ENCODE measurements at regions not wholly inside any gene's neighbourhood (a gene's known extent, or its start where the extent isn't known, plus 50 kb on each side); places are given as distances from the start of the nearest gene placed in this dataset.

GRCh38 chr18:44134447-44134846, 546.2 kb upstream of the SETBP1 start:
- TF ChIP-seq POLR2A (IDR thresholded peaks at IDR 0.05; ENCODE audit: low read depth, low read length) (no peak), TAF1 (IDR thresholded peaks at IDR 0.05; ENCODE audit: borderline replicate concordance, low read depth, low read length) (no peak), POLR2AphosphoS5 (IDR thresholded peaks at IDR 0.05; ENCODE audit: low read depth, low read length) (no peak)
- DNase-seq (ENCODE audit: insufficient read length), result no peak
- FAIRE-seq, result no peak

- FAIRE-seq (no peak), DNase-seq (ENCODE audit: insufficient read length) (no peak)
- TF ChIP-seq POLR2A (IDR thresholded peaks at IDR 0.05; ENCODE audit: low read depth, low read length) (no peak), TAF1 (IDR thresholded peaks at IDR 0.05; ENCODE audit: borderline replicate concordance, low read depth, low read length) (no peak), POLR2AphosphoS5 (IDR thresholded peaks at IDR 0.05; ENCODE audit: low read depth, low read length) (no peak)
Observed at GRCh38 chr18:44135741-44136140, 544.9 kb upstream of the SETBP1 start.

- DNase-seq (ENCODE audit: insufficient read length) (no peak), FAIRE-seq (no peak)
- no peak for TF ChIP-seq POLR2A (IDR thresholded peaks at IDR 0.05; ENCODE audit: low read depth, low read length)
- TF ChIP-seq POLR2AphosphoS5 (IDR thresholded peaks at IDR 0.05; ENCODE audit: low read depth, low read length), result no peak
- TF ChIP-seq TAF1 (IDR thresholded peaks at IDR 0.05; ENCODE audit: borderline replicate concordance, low read depth, low read length), result no peak
Observed at GRCh38 chr18:44136326-44136725, 544.4 kb upstream of the SETBP1 start.

GRCh38 chr18:44143072-44143471, 537.6 kb upstream of the SETBP1 start:
- FAIRE-seq (no peak), DNase-seq (ENCODE audit: insufficient read length) (no peak)
- no peak for TF ChIP-seq TAF1 (IDR thresholded peaks at IDR 0.05; ENCODE audit: borderline replicate concordance, low read depth, low read length)
- no peak for TF ChIP-seq POLR2AphosphoS5 (IDR thresholded peaks at IDR 0.05; ENCODE audit: low read depth, low read length)
- no peak for TF ChIP-seq POLR2A (IDR thresholded peaks at IDR 0.05; ENCODE audit: low read depth, low read length)

GRCh38 chr18:44149706-44150105, 531.0 kb upstream of the SETBP1 start:
- no peak for FAIRE-seq
- no peak for TF ChIP-seq POLR2AphosphoS5 (IDR thresholded peaks at IDR 0.05; ENCODE audit: low read depth, low read length)
- DNase-seq (ENCODE audit: insufficient read length), result no peak

- no peak for FAIRE-seq
- no peak for DNase-seq (ENCODE audit: insufficient read length)
- no peak for TF ChIP-seq POLR2AphosphoS5 (IDR thresholded peaks at IDR 0.05; ENCODE audit: low read depth, low read length)
- no peak for TF ChIP-seq POLR2A (IDR thresholded peaks at IDR 0.05; ENCODE audit: low read depth, low read length)
- TF ChIP-seq TAF1 (IDR thresholded peaks at IDR 0.05; ENCODE audit: borderline replicate concordance, low read depth, low read length), result no peak
Observed at GRCh38 chr18:44153981-44154380, 526.7 kb upstream of the SETBP1 start.

GRCh38 chr18:44156126-44156525, 524.6 kb upstream of the SETBP1 start:
- FAIRE-seq (no peak), DNase-seq (ENCODE audit: insufficient read length) (no peak)
- TF ChIP-seq POLR2A (IDR thresholded peaks at IDR 0.05; ENCODE audit: low read depth, low read length), result no peak
- no peak for TF ChIP-seq POLR2AphosphoS5 (IDR thresholded peaks at IDR 0.05; ENCODE audit: low read depth, low read length)
- TF ChIP-seq TAF1 (IDR thresholded peaks at IDR 0.05; ENCODE audit: borderline replicate concordance, low read depth, low read length), result no peak

GRCh38 chr18:44156776-44157335, 523.8 kb upstream of the SETBP1 start:
- FAIRE-seq, result no peak

GRCh38 chr18:44170208-44170880, 510.3 kb upstream of the SETBP1 start:
- FAIRE-seq, result no peak
- no peak for DNase-seq (ENCODE audit: insufficient read length)
- TF ChIP-seq POLR2AphosphoS5 (IDR thresholded peaks at IDR 0.05; ENCODE audit: low read depth, low read length) (no peak), POLR2A (IDR thresholded peaks at IDR 0.05; ENCODE audit: low read depth, low read length) (no peak), TAF1 (IDR thresholded peaks at IDR 0.05; ENCODE audit: borderline replicate concordance, low read depth, low read length) (no peak)

More at GRCh38 chr18:44156776-44157335, 523.8 kb upstream of the SETBP1 start:
- DNase-seq (ENCODE audit: insufficient read length), result no peak
- TF ChIP-seq POLR2A (IDR thresholded peaks at IDR 0.05; ENCODE audit: low read depth, low read length) (no peak), TAF1 (IDR thresholded peaks at IDR 0.05; ENCODE audit: borderline replicate concordance, low read depth, low read length) (no peak), POLR2AphosphoS5 (IDR thresholded peaks at IDR 0.05; ENCODE audit: low read depth, low read length) (no peak)

GRCh38 chr18:44171301-44171700, 509.4 kb upstream of the SETBP1 start:
- FAIRE-seq (no peak), DNase-seq (ENCODE audit: insufficient read length) (no peak)
- no peak for TF ChIP-seq POLR2A (IDR thresholded peaks at IDR 0.05; ENCODE audit: low read depth, low read length)
- TF ChIP-seq POLR2AphosphoS5 (IDR thresholded peaks at IDR 0.05; ENCODE audit: low read depth, low read length), result no peak
- TF ChIP-seq TAF1 (IDR thresholded peaks at IDR 0.05; ENCODE audit: borderline replicate concordance, low read depth, low read length), result no peak

GRCh38 chr18:44175891-44176290, 504.8 kb upstream of the SETBP1 start:
- TF ChIP-seq POLR2AphosphoS5 (IDR thresholded peaks at IDR 0.05; ENCODE audit: low read depth, low read length), result no peak
- TF ChIP-seq TAF1 (IDR thresholded peaks at IDR 0.05; ENCODE audit: borderline replicate concordance, low read depth, low read length), result no peak
- no peak for TF ChIP-seq POLR2A (IDR thresholded peaks at IDR 0.05; ENCODE audit: low read depth, low read length)
- DNase-seq (ENCODE audit: insufficient read length), result no peak
- no peak for FAIRE-seq

- FAIRE-seq, result no peak
- DNase-seq (ENCODE audit: insufficient read length), result no peak
- TF ChIP-seq TAF1 (IDR thresholded peaks at IDR 0.05; ENCODE audit: borderline replicate concordance, low read depth, low read length) (no peak), POLR2AphosphoS5 (IDR thresholded peaks at IDR 0.05; ENCODE audit: low read depth, low read length) (no peak), POLR2A (IDR thresholded peaks at IDR 0.05; ENCODE audit: low read depth, low read length) (no peak)
Observed at GRCh38 chr18:44178476-44178875, 502.2 kb upstream of the SETBP1 start.
